Activated CD8-positive, alpha-beta memory T cell treated with anti-CD3 and anti-CD28 coated beads, Interleukin-2, amount 50 U/mL, for 48 hours (primary cell): ENCODE measurements at regions not wholly inside any gene's neighbourhood (a gene's known extent, or its start where the extent isn't known, plus 50 kb on each side); places are given as distances from the start of the nearest gene placed in this dataset.

Source experiments
- DNase-seq: peaks from one replicate; pipeline ENCODE4 v3.0.0-alpha.2; 2020

DNA sequence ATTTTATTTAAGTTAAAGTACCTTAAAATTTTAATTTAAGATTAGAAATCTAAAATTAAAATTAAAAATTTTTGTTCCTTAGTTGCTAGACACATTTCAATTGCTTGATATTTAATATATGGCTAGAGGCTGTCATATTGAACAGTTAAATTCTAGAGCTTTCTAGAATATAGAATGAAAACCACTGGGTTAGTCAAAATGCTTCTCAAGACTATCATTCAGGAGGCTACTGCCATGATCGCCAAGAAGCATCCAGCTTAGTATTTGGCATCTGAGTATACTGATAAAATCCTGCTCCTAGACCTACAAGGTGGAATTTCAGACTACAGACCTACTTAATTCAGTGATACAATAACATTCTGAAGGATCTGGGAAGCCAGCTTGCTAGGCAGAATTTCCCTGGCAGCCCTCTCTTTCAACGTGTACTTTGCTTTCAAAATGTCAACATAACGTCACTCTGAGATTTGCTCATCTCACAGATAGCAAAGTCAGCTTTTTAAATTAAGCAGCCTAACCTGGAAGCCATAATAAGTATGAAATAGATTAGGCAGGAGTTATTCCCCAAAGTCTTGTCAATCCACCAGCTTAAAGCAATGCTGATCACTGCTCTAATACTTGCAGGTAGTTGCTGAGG is 525.8 kb downstream of the FSCB start:
- no peak for DNase-seq

DNA sequence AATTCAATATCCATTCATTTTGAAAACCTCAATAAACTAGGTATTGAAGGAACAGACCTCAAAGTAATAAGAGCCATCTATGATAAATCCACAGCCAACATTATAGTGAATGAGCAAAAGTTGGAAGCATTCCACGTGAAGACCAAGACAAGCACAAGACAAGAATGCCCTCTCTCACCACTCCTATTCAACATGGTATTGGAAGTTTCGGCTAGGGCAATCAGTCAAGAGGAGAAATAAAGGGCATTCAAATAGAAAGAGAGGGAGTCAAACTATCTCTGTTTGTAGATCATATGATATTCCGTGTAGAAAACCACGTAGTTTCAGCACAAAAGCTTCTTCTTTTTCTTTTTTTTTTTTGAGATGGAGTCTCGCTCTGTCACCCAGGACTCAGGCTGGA is 550.3 kb downstream of the FSCB start:
- no peak for DNase-seq

DNA sequence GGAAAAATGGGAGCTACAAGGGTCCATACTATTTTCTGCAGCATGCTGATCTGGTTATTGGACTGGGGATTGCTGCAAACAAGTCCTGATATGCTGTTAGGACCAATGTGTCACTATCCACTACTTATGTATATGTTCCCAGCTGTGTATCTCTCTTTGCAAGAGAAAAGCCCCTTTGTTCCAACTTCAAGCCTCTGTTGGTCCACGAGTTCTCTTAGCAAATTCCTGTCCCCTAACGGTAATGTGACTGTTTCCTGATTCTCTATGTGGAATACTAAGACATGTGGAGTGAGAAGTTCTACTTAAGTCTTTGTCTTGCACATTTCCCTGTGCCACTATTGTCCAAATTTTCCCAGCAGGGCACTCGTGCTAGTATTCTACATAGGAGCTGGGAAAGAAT is 557.7 kb downstream of the FSCB start:
- DNase-seq = no peak

DNA sequence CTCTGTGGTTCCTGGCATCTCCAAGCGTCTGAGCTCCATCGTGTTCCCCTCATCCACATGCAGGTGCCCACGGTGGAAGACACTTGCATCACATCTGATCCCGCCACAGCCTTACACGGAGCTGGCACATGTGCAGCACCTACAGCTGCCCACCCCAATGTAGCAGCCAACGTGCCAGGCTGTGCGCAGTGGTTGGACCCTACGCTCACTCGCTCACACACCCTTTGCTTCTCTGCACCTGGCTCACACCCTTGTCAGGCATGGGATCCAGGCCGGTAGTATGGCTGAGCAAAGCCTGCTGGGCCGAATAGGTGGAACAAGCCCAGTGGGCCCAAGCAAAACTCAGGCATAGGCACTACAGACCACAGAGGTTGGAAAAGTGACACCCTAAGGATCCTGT is 567.2 kb downstream of the FSCB start:
- no peak for DNase-seq

DNA sequence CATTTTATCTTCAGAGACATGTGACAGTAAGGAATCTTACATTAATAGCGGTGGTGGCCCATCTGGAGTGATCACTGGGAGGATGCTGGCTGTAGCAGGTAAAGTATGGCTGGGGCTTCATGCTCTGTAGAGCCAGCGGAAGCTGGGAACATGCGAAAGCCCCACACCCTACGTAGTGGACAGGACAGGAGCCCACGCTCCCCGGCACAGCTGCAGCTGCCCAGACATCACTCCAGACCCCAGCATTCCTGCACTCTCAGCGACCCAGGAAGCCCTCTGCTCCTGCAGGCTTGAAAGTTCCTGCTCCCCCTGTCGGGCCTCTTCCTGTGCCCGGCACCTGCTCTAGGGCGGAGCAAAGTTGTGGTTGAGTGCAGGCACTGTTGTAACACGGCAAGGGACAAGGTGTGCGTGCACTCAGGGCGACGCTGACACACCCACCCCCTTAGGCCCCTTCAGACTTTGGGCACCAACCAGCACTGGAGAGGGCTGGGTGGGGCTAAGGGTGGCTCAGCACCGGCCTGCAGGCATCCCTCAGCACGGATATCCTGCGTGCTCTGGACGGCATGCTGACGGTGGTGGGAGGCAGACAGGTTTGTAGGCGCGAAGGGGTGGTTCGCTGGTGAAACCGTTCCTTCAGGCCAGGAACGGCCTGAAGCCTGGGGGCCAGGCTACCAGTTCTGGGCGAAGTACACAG is 568.3 kb downstream of the FSCB start:
- no peak for DNase-seq

DNA sequence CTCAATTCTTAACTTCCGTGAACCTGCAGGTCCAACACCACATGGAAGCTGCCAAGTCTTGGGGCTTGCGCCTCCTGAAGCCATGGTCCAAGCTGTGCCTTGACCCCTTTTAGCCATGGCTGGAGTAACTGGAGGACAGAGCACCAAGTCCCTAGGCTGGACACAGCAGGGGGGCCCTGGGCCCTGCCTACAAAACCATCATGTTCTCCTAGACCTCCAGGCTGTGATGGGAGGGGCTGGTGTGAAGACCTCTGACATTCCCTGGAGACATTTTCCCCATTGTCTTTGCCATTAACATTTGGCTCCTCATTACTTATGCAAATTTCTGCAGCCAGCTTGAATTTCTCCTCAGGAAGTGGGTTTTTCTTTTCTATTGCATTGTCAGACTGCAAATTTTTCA is 570.1 kb downstream of the FSCB start:
- DNase-seq = no peak

DNA sequence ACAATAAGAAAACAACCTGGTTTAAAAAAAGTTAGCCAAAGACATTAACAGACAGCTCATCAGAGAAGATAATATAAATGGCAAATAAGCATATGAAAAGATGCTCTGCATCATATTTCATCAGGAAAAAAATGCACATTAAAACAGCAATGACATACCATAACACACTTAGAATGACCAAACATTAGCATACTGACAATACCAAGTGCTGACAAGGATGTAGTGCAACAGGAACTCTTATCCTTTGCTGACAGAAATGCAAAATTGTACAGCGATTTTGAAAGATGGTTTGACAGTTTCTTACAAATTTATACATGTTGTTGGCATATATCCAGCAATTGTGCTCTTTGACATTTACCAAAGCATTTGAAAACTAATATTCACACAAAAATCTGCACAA is 573.0 kb downstream of the FSCB start:
- DNase-seq = no peak

DNA sequence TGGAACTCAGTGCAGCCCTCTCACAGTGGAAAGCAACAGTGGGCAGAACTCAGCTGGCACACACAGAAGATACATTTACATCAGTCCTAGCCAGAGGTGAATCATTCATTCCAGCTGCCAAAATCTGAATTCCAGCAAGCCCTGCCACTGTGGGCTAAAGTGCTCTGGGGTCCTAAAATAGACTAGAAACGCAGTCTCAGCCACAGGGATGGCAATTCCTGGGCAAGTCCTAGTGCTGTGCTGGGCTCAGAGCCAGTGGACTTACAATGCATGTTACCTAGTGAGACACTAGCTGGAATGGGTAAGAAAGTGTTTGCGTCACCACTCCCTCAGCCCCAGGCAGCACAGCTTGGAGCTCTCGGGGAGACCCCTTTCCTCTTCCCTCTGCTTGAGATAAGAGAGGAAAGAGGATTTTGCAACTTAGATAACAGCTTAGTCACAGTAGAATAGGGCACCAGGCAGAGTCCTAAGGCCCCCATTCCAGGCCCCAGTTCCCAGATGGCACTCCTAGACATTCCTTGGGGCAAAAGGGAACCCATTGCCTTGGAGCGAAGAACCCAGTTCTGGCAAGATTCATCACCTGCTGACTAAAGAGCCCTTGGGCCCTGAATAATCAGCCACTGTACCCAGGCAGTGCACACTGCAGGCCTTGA is 592.9 kb downstream of the FSCB start:
- no peak for DNase-seq

DNA sequence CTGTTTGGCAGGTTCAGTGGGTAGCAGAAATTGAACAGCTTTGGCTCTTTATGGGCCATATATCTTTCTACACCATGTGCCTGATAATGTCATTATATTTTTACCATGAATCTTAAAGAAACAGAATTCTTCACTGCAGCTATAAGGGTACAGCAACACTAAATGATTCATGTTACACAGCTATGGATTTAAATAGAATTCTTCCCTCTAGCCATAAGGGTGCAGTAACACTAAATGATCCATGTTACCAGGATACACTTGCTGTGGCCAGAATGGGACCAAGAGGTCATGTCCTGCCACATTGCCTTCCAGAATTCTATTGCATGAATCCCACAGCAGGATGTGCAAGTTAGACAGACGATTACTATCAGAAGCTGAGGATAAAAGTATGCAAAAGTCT is 603.9 kb downstream of the FSCB start:
- DNase-seq = no peak

DNA sequence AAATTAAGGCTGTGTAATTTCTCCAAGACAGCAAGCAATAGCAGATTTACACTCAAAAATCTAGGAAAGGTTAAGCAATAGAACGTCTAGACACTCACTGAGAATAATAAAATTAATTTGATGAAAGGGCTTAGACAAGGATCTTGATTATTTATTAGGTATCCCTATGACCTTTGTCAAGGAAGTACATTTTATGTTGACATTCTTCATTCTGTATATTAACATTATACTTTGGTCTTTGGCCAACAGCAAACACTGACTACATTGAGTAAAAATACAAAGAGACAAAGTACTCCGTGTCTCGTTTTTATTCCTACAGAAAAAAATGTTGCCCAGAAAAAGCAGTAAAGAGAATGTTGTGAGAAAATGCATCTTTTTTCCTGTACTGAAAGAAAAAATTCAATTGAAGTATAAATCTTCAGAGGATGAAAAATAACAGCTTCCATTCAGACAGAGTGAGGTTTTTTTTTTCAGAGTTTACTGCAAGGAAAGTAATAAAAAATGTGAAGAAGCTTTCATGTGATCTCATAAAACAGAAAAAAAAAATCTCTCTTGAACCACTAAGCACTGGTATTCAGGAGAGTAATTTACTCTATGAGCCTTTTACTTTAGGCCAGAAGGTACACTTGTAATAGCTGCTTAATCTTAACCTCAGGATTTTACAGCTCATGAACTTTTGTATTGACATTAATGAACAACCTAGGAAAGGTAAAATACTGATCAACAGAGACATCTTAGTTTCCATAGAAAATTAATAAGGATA is 605.0 kb downstream of the FSCB start:
- DNase-seq = no peak

DNA sequence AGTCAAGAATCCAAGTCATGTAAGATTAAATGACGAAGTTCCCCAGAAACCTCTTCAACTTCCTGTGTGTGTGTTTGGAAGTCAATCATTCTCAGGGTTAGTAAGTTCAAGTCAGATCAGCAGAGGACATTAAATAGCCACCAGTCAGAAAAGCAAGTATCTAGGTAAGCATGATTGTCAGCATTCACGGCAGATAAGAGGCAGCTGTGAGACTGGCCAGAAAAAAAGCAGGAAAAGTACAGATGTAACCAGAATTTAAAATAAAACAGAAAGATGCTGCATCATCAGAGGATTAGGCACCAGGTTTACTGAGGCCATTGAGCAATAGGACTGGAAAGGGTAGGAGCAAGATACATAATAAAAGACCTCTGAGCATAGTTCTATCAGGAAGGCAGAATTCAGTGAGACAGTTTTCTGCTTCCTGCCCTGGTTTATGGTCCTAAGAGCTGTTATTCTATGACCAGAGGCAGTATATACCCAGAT is 606.9 kb downstream of the FSCB start:
- no peak for DNase-seq

DNA sequence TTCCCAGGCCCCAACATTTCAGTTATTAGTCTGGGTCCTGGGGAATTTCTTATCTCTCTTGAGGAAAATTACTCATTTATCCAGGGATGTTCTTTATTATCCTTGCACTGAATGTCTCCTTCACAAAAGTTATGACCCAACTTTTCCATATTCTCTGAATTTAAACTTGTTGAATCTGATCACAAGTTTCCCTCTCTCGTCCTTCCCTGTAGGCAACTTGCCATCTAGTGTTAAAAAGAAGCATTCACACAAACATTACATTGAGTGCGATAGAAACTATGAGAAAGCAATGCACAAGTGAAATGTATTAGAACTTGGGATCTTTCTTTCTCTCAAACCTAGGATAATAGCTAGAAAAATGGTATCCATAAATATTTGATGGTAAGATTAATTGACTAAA is 608.4 kb downstream of the FSCB start:
- no peak for DNase-seq

DNA sequence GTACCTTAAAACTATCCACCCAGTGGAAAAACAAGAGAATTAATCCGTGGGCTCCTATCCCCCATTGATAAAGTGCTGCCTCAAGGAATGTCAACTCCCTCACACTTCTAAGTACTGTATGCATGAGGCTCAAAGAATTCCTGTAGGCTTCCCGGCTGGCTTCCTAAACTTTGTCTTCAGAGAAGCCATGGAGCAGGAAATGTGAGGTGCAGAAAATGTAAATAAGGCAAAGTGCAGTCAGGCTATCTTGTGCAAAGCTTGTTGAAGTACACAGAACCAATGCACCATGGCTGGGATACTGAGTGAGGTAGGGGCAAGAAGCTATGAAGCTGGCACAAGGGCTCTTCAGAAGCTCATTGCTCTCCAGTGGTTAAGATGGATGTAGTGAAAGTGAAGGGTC is 611.0 kb downstream of the FSCB start:
- no peak for DNase-seq

DNA sequence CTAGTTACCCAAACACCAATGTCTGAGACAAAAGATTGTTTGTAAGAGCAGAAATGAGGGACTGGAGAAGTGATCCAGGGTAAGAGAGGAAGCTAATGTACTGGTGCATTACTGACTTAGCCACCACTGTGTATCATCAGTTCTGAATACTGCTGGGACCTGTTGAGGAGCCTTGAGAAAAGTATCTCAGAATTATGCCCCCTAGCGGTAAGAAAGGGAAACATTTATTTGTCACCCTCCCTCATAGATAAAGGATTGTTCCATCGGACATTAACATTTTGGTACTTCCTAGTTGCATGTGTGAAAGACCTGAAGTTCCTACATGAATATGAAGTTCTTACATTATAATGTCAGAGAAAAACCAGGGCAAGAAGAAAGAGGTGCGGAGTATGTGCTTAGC is 612.5 kb downstream of the FSCB start:
- no peak for DNase-seq

DNA sequence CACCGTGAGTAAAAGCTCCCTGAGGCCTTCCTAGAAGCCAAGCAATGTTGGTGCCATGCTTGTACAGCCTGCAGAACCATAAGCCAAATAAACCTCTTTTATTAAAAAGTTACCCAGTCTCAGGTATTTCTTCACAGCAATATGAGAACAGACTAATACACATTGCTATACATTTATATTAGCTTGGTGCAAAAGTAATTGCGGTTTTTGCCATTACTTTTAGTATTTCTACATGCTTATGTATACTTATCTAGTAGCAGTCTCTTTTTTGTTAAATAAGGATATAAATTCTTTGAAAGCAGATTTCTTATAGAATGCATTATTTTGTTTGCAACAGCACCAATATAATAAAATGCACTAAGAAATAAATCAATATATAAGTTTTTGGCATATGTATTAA is 619.6 kb downstream of the FSCB start:
- DNase-seq = no peak

DNA sequence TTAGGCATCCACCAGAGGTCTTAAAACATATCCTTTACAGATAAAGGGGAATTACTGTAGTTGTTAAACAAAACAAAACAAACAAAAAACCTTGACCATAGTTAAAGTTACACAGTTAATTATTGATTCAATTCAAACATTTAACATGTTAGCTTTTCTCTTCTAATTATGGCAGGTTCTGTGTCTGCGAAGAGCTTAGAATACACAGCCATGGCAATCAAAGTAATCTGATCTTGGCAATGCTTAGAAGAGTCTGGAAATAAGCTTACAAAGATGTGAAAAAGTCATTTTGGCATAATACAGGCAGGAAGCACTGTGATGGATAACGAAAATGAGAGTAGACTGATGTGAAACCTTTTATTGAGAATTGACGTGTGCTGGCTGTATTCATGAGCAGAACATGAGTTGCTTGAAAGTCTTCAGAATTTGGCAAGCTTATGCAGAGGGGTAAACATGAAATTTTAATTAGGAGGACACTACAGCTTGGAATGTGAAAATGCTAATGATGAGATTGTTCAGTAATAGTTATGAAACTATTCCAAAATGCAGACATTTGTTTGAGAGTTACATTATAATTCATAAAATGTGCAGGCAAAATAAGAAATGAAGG is 629.6 kb downstream of the FSCB start:
- DNase-seq = no peak

DNA sequence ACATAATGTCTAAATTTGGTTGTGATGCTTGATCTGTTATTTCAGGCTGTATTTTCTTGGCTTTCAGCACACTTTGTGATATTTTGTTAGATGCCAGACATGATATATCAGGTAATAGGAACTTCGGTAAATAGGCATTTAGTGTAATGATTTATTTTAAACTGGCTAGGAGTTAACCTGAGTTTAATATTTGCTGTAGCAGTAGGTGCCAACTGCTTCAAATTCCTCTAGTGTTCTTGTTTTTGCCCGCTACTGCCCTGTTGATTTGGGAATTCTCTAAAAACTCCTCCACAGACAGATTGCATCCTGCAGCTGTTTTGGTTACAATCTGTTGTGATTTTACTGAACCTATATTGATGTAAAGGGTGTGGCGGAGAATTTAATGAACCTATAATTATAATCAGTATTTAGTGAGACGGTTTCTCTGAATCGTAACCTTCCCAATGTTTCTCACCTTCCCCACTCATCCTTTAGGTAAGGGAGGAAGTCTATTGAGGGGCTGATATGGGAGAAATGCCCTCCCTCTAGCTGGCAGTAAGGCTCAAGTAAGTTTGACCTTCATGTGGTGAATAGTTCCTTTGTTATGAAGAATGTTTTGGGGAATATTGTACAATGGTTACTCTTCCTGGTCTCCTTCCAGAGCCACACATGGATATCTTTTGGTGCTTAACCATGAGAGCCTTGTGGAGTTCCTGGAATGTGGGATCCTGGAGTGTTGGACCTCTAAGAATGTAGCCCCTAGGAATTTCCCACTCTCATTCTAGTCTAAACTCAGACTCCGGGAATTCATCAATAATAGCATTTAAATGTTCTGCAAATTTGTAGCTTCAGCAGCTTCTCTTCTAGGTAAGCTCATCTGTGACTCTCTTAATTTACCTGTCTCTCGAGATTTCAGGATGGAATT is 634.1 kb downstream of the FSCB start:
- DNase-seq = no peak

DNA sequence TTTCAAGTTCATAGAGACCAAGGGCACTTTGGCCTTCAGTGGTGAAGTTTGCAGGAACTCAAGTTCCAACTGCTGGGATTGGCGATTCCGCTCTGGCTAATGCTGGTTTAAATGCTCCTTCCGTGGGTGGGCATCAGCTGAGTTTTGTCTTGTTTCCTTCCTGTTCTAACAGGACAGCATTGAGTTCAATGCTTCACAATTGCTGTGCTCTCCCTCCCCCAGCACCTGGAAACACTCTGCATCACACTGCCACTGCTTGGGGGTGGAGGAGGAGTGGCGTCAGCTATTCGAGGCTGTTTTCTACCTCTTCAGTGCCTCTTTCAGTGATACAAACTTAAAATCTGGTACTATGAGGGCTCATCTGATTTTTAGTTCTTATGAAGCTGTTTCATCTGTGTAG is 634.9 kb downstream of the FSCB start:
- DNase-seq = no peak

DNA sequence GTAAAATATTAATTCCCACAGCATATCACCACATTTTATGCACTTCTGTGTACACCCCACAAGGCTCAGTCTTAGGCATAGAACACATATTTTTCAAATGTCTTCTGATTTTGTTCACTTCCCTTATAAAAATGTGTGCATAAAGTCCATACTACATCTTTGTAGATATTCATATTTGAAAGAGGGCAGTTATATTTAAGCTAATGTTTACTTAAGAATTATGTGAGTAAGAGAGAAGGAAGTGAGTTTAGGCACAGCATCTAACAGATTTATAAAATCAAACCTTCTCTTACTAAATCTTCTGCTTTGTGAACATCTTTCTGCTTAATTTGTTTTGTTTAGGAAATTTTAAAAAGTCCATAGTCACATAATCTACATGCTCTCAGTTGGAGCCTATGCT is 648.1 kb downstream of the FSCB start:
- DNase-seq = no peak

DNA sequence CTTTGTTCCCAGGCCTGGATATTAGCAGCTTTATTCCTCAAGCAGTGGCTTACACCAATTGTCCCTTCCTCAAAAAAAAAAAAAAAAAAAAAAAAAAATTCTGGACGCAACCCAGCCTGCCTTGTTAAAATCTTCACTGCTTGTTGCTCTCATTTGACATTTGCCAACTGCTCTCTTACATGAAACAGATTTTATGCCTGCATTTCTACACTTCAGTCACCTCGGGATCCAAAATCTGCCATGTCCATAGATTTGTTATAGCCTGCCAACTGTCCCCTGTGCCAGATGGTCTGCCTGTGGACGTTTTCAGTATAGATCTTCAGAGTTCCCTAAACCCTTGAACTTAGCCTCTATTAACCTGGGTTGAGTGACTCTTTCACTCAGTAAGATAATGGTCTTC is 651.5 kb downstream of the FSCB start:
- DNase-seq = no peak

DNA sequence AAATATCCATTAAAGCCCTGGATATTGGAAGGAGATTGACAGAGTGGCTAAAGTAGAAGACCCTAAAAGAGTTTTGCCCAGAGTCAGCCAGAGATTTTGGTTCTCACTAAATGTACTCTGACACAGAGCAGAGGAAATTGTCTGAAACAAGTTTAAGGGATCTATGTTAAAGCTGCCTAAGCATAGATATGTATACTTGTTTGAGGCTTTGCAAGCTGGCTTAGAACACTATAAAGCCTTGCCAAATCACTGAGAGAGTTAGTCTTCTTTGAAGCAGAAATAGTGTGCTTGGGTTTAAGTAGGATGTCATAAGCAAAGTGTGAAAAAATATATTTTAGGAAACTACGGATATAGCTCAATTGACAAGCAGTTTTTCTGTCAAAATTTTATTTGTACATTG is 653.5 kb downstream of the FSCB start:
- no peak for DNase-seq

DNA sequence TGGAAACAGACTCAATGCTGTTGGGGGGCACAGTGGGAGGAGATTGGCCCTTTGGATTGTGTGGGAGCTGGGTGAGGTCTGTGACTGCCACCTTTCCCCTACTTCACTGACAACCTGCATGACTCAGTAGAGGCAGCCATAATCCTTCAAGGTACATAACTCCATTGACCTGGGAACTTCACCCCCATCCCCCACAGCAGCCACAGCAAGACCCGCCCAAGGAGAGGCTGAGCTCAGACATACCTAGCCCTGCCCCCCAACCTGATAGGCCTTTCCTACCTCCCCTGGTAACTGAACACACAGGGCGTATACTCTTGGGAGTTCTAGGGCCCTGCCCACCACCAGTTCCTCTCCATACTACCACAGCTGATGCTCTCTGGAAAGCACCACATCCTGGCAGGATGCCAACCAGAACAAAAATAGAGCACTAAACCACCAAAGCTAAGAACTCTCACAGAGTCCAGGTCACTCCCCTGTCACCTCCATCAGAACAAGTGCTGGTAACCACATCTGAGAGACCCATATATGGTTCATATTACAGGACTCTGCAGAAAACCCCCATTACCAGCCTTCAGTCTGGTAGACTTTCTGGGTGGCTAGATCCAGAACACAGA is 703.9 kb downstream of the FSCB start:
- no peak for DNase-seq
